ENCODE measurements at regions not wholly inside any gene's neighbourhood (a gene's known extent, or its start where the extent isn't known, plus 50 kb on each side); places are given as distances from the start of the nearest gene placed in this dataset.

- no peak for TF ChIP-seq CTCF (IDR thresholded peaks at IDR 0.05)
- intact Hi-C loops (cut with DNase I), result loop anchor here in 1 of 10 donors (5.0 kb wide), 1 partner anchor 777 kb away; no protein-coding TSS in a partner anchor
- DNase-seq (no peak), ATAC-seq (no peak)
- Histone ChIP-seq H3K4me1 (peaks cover 0 to 20% (median 7%) of the 10 kb centered on the region in 9 donors), H3K36me3 (no peaks in the 10 kb centered on the region), H3K27me3 (no peaks in the 10 kb centered on the region), H3K4me3 (no peak overlapping the region), H3K9me3 (no peaks in the 10 kb centered on the region), H3K27ac (no peak overlapping the region)
- 59 to 63% methylated on average over 3 of the region's 3 CpGs for WGBS, 2 donors
Measured at GRCh38 chr14:89675590-89675989, 258.6 kb upstream of the FOXN3 start.

GRCh38 chr14:89674936-89675335, 257.9 kb upstream of the FOXN3 start:
- H3K4me1 ChIP-seq, result peaks cover 0 to 15% (median 7%) of the 10 kb centered on the region in 9 donors
- DNase-seq, result no peak
- H3K27me3 ChIP-seq, result no peaks in the 10 kb centered on the region
- 51 to 53% methylated on average over 1 of the region's 1 CpG for WGBS, 2 donors
- no peak for ATAC-seq
- no peak overlapping the region for H3K27ac ChIP-seq
- no peaks in the 10 kb centered on the region for H3K9me3 ChIP-seq
- no peaks in the 10 kb centered on the region for H3K36me3 ChIP-seq
- intact Hi-C loops (cut with DNase I), result loop anchor here in 1 of 10 donors (5.0 kb wide), 1 partner anchor 777 kb away; no protein-coding TSS in a partner anchor
- no peak for TF ChIP-seq CTCF (IDR thresholded peaks at IDR 0.05)
- H3K4me3 ChIP-seq, result no peak overlapping the region

GRCh38 chr14:89674240-89674639, 257.2 kb upstream of the FOXN3 start:
- Histone ChIP-seq H3K27ac (no peak overlapping the region), H3K4me1 (peaks cover 0 to 19% (median 7%) of the 10 kb centered on the region in 9 donors), H3K36me3 (no peaks in the 10 kb centered on the region), H3K9me3 (no peaks in the 10 kb centered on the region), H3K27me3 (no peaks in the 10 kb centered on the region), H3K4me3 (no peak overlapping the region)
- intact Hi-C loops (cut with DNase I), result no loop called here
- no peak for TF ChIP-seq CTCF (IDR thresholded peaks at IDR 0.05)
- 94 to 100% methylated on average over 1 of the region's 1 CpG for WGBS, 2 donors
- no peak for DNase-seq
- no peak for ATAC-seq

GRCh38 chr14:89673512-89674225, 256.6 kb upstream of the FOXN3 start:
- TF ChIP-seq CTCF (IDR thresholded peaks at IDR 0.05), result no peak
- Histone ChIP-seq H3K27me3 (no peaks in the 10 kb centered on the region), H3K9me3 (no peaks in the 10 kb centered on the region), H3K36me3 (no peaks in the 10 kb centered on the region), H3K4me3 (no peak overlapping the region), H3K4me1 (peaks cover 0 to 19% (median 4%) of the 10 kb centered on the region in 9 donors), H3K27ac (no peak overlapping the region)
- 79 to 81% methylated on average over 6 of the region's 6 CpGs for WGBS, 2 donors
- no peak for ATAC-seq
- DNase-seq, result no peak
- intact Hi-C loops (cut with DNase I), result no loop called here
